GM12865 (cell line): ENCODE measurements at regions not wholly inside any gene's neighbourhood (a gene's known extent, or its start where the extent isn't known, plus 50 kb on each side); places are given as distances from the start of the nearest gene placed in this dataset.

Experiments
- DNase-seq: peaks from one replicate; pipeline ENCODE4 v3.0.0; 2010; ENCODE audit warnings: low read depth
- H3K4me3 ChIP-seq: 2 replicates; pipeline ENCODE4 v1.5.1; 2011; ENCODE audit warnings: mild to moderate bottlenecking, low read depth, low read length, control low read depth
- TF ChIP-seq, protein P1 (sequence below): IDR thresholded peaks from 2 replicates; pipeline ENCODE4 v1.5.1; 2011; ENCODE audit warnings: low read length, control low read depth, low read depth, inconsistent platforms; ENCODE audit not compliant: insufficient read depth; ENCODE audit errors: missing control alignments

DNA sequence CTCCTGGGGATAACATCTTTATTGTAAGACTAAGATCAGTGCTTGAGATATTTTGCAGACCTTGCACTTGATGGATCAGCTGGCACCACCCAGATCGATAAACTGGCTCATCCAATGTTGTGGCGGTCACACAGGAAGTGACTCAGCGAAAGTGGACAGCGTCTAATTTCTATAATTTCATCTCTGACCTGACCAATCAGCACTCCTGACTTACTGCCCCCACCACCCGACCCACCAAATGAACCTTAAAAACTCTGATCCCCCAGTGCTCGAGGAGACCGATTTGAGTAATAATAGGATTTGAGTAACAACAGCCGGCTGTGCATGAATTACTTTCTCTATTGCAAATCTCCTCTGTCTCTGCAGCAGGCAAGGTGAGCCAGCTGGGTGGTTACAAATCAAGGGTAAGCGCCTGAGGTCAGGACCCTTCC lies 62.7 kb upstream of the RNU6-1 start:
- TF ChIP-seq, protein P1, sequence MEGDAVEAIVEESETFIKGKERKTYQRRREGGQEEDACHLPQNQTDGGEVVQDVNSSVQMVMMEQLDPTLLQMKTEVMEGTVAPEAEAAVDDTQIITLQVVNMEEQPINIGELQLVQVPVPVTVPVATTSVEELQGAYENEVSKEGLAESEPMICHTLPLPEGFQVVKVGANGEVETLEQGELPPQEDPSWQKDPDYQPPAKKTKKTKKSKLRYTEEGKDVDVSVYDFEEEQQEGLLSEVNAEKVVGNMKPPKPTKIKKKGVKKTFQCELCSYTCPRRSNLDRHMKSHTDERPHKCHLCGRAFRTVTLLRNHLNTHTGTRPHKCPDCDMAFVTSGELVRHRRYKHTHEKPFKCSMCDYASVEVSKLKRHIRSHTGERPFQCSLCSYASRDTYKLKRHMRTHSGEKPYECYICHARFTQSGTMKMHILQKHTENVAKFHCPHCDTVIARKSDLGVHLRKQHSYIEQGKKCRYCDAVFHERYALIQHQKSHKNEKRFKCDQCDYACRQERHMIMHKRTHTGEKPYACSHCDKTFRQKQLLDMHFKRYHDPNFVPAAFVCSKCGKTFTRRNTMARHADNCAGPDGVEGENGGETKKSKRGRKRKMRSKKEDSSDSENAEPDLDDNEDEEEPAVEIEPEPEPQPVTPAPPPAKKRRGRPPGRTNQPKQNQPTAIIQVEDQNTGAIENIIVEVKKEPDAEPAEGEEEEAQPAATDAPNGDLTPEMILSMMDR: no peak
- peak; percentile 91 for DNase-seq
- peak overlapping the region; percentile 51 for H3K4me3 ChIP-seq

DNA sequence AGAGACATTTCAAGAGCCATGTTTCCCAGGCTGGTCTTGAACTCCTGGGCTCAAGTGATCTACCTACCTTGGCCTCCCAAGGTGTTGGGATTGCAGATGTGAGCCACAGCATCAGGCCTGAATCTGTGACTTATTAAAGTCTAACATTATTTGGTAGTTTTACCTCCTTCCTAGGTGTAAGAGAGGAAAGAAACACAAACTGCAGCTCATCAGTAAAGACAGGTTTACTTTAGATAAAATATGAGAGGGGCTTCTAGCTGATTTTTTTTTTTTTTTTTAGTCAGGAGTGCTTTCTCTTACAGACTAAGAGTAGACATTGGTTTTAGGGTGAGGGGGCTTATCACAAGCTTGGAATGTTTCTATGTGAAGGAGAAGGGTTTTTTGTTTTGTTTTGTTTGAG lies 63.9 kb upstream of the RNU6-1 start:
- DNase-seq: no peak
- TF ChIP-seq, protein P1: no peak
- H3K4me3 ChIP-seq: no peak overlapping the region

DNA sequence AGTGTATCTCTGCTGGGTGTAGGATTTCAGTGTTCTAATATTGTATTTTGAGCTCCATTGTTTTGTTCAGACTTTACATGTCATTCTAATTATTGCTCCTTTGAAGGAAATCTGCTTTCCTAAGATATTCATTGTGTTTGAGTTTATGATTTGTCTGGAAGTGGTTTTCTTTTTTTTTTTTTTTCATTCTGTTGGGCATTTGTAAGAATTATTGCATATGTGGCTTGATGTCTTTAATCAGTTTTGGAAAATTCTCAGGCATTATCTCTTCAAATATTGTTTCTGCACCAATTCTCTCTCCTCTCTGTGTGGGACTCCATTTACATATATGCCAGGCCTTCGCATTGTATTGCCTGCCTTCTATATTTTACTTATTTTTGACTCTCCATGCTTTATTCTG lies 65.8 kb upstream of the RNU6-1 start:
- DNase-seq: no peak
- H3K4me3 ChIP-seq: no peak overlapping the region
- TF ChIP-seq, protein P1: no peak

DNA sequence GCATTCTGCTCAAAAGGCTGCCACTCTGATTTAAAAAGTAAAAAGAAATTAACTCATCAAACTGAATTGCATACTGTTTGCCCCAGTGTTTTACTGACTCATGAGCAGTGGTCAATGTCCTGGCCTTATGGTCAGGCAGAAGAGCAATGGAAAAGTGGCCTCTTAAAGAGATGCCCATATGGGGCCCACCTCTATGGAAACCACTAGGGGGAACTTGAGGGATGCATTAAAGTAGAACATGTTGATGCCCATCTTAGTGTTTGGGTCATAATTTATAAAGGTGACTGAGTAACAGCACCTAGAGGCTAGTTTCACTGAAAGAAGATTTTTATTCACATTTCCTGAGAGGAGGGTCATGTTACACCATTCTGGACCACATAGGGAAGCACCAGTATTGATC lies 66.5 kb upstream of the RNU6-1 start:
- DNase-seq: no peak
- no peak overlapping the region for H3K4me3 ChIP-seq
- TF ChIP-seq, protein P1: peak; percentile 7

DNA sequence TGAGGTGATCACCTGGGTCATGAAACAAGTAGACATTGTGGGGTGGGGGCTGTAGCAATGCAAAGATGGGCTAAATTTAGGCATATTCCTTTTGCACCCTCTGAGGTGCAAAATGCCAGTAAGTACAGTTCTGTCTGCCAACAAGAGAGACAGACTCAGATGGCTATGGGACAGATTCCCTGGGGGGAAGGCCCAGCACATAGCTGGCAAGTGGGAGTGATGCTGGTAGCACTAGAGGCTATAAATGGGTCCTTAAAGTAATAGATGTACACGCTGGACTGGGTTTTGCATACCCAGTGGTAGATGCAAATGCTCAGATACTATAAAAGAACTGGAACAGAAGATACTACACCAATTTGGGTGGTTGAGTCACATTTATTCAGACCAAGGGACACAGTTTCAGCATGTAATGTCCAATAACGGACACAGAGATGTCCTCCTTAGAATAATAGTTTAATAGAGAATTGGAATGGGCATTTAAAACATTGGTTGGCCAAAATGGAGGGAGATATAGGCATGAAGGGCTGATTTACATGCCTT lies 67.4 kb upstream of the RNU6-1 start:
- TF ChIP-seq, protein P1: no peak
- H3K4me3 ChIP-seq: no peak overlapping the region
- DNase-seq: no peak

DNA sequence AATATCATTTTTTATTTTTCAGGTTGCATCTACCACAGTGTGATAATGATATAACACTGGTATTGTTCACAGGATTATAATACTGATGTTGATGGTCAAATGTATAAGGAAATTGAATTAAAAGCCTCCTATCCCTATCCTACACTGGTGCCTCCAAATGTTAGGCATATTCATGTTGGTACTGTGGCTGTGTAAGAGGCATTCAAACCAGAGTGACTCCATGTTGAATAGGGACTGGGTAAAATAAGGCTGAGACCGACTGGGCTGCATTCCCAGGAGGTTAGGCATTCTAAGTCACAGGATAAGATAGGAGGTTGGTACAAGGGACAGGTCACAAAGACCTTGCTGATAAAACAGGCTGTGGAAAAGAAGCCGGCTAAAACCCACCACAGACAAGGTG lies 68.9 kb upstream of the RNU6-1 start:
- no peak overlapping the region for H3K4me3 ChIP-seq
- no peak for DNase-seq
- TF ChIP-seq, protein P1: no peak

DNA sequence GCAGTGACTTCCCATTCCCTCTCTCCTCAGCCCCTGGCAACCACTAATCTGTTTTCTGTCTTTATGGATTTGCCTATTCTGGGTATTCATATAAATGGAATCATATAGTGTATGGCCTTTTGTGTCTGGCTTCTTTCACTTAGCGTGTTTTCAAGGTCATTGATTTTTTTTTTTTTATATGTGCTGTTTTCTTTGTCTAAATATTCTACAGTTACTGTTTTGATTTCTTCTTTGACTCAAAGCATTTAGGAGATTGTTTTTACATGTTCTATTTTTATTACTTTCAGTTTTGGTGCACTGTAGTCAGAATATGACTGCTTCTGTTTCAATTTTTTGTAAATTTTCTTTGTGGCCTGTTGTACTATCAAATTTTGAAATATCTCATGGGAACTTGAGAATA lies 71.9 kb upstream of the RNU6-1 start:
- DNase-seq: peak; percentile 57
- H3K4me3 ChIP-seq: peak overlapping the region; percentile 43
- TF ChIP-seq, protein P1: no peak
